Sciatic nerve (tissue), 2 donors: ENCODE measurements at regions not wholly inside any gene's neighbourhood (a gene's known extent, or its start where the extent isn't known, plus 50 kb on each side); places are given as distances from the start of the nearest gene placed in this dataset.

ENCODE experiments used
- ATAC-seq: fragments of 200-7000 bp; cut with Tn5 transposase; one replicate; pipeline ENCODE4 v1.9.1; 2020; ENCODE audit warnings: mild to moderate bottlenecking, moderate library complexity
- DNase-seq: peaks from one replicate; pipeline ENCODE4 v3.0.0-alpha.2; 2020; ENCODE audit warnings: low spot score
- intact Hi-C: fragments of 100-400 bp; cut with DNase I; formaldehyde crosslinking; loops from one replicate; pipeline ENCODE4 v1.14.2; 2022
- donor health status: DM: no; HTN: no; CAD: no.
- donor health status: DM: no; HTN: no; CAD: no.

GRCh38 chr2:13923823-13924222, 708.7 kb upstream of the LRATD1 start:
- intact Hi-C loops: no loop called here
- ATAC-seq (no peak), DNase-seq (no peak)

GRCh38 chr2:13942111-13942510, 690.4 kb upstream of the LRATD1 start:
- DNase-seq (no peak), ATAC-seq (no peak)
- intact Hi-C loops: no loop called here

GRCh38 chr2:13950761-13951160, 681.8 kb upstream of the LRATD1 start:
- intact Hi-C loops: no loop called here
- no peak for ATAC-seq
- no peak for DNase-seq

- no peak for ATAC-seq
- no peak for DNase-seq
- intact Hi-C loops: no loop called here
Observed at GRCh38 chr2:13968811-13969210, 663.7 kb upstream of the LRATD1 start.

- DNase-seq (no peak), ATAC-seq (no peak)
- intact Hi-C loops: no loop called here
Observed at GRCh38 chr2:13986119-13986720, 646.3 kb upstream of the LRATD1 start.

GRCh38 chr2:13996527-13996926, 636.0 kb upstream of the LRATD1 start:
- DNase-seq (no peak), ATAC-seq (no peak)
- intact Hi-C loops: no loop called here

- ATAC-seq (no peak), DNase-seq (no peak)
- intact Hi-C loops: no loop called here
Observed at GRCh38 chr2:14011190-14011589, 621.3 kb upstream of the LRATD1 start.

GRCh38 chr2:14015113-14015630, 617.3 kb upstream of the LRATD1 start:
- no peak for ATAC-seq
- DNase-seq: no peak
- intact Hi-C loops: no loop called here

- DNase-seq: no peak
- no peak for ATAC-seq
- intact Hi-C loops: no loop called here
Observed at GRCh38 chr2:14016289-14016955, 616.1 kb upstream of the LRATD1 start.

GRCh38 chr2:14018620-14019019, 613.9 kb upstream of the LRATD1 start:
- intact Hi-C loops: no loop called here
- DNase-seq (no peak), ATAC-seq (no peak)

- intact Hi-C loops: no loop called here
- DNase-seq: no peak
- no peak for ATAC-seq
Observed at GRCh38 chr2:14023558-14023957, 609.0 kb upstream of the LRATD1 start.

- no peak for DNase-seq
- intact Hi-C loops: no loop called here
- ATAC-seq: no peak
Observed at GRCh38 chr2:14039134-14039533, 593.4 kb upstream of the LRATD1 start.

GRCh38 chr2:14047491-14047890, 585.0 kb upstream of the LRATD1 start:
- ATAC-seq: no peak
- intact Hi-C loops: no loop called here
- DNase-seq: no peak

- DNase-seq: no peak
- ATAC-seq: no peak
- intact Hi-C loops: no loop called here
Observed at GRCh38 chr2:14051401-14051800, 581.1 kb upstream of the LRATD1 start.

GRCh38 chr2:14053105-14053504, 579.4 kb upstream of the LRATD1 start:
- intact Hi-C loops: no loop called here
- DNase-seq (no peak), ATAC-seq (no peak)

GRCh38 chr2:14064346-14064745, 568.2 kb upstream of the LRATD1 start:
- DNase-seq (no peak), ATAC-seq (no peak)
- intact Hi-C loops: no loop called here

- intact Hi-C loops: no loop called here
- DNase-seq (no peak), ATAC-seq (no peak)
Observed at GRCh38 chr2:14072338-14072737, 560.2 kb upstream of the LRATD1 start.

GRCh38 chr2:14074691-14075090, 557.8 kb upstream of the LRATD1 start:
- DNase-seq (no peak), ATAC-seq (no peak)
- intact Hi-C loops: no loop called here

GRCh38 chr2:14079576-14079975, 552.9 kb upstream of the LRATD1 start:
- intact Hi-C loops: no loop called here
- no peak for DNase-seq
- ATAC-seq: no peak

GRCh38 chr2:14081521-14081920, 551.0 kb upstream of the LRATD1 start:
- DNase-seq (no peak), ATAC-seq (no peak)
- intact Hi-C loops: no loop called here

- intact Hi-C loops: no loop called here
- ATAC-seq: no peak
- no peak for DNase-seq
Observed at GRCh38 chr2:14082640-14083039, 549.9 kb upstream of the LRATD1 start.
